PFSK-1 (cell line): ENCODE measurements at regions not wholly inside any gene's neighbourhood (a gene's known extent, or its start where the extent isn't known, plus 50 kb on each side); places are given as distances from the start of the nearest gene placed in this dataset.

Experiments
- FOXP2 ChIP-seq: optimal IDR thresholded peaks from 2 replicates; pipeline ENCODE3; 2011; ENCODE audit warnings: borderline replicate concordance, control low read depth, inconsistent platforms; ENCODE audit not compliant: insufficient read depth; ENCODE audit errors: extremely low read length, extremely low read depth
- POLR2AphosphoS5 ChIP-seq: IDR thresholded peaks from 2 replicates; pipeline ENCODE4 v1.6.1; 2012; ENCODE audit warnings: low read depth, mild to moderate bottlenecking, control low read depth, low read length, moderate library complexity
- REST ChIP-seq, 2 experiments: IDR thresholded peaks; 2 replicates each; pipeline versions ENCODE4 v1.6.1 to v1.8.0; 2011 to 2012; ENCODE audit warnings: low read depth in 2 of 2, low read length in 2 of 2, control low read depth in 1 of 2, inconsistent platforms in 1 of 2, mild to moderate bottlenecking in 1 of 2, moderate library complexity in 1 of 2; ENCODE audit not compliant: insufficient read depth in 1 of 2
- SIN3A ChIP-seq: IDR thresholded peaks from 2 replicates; pipeline ENCODE4 v1.6.1; 2012; ENCODE audit warnings: mild to moderate bottlenecking, low read length, moderate library complexity, borderline replicate concordance; ENCODE audit not compliant: insufficient read depth
- TAF1 ChIP-seq: IDR thresholded peaks from 2 replicates; pipeline ENCODE4 v1.6.1; 2012; ENCODE audit warnings: low read length, control low read depth, borderline replicate concordance; ENCODE audit not compliant: insufficient read depth

GRCh38 chr9:108241384-108242073 lies 614.3 kb downstream of the ACTL7B start:
- TF ChIP-seq FOXP2 (no peak), REST (IDR thresholded peaks at IDR 0.05; ENCODE audit: insufficient read depth in 1 of 2, low read depth in 2 of 2, low read length in 2 of 2) (no peak)

- TF ChIP-seq REST (IDR thresholded peaks at IDR 0.05; ENCODE audit: insufficient read depth in 1 of 2, low read depth in 2 of 2, low read length in 2 of 2): no peak
- TF ChIP-seq POLR2AphosphoS5: no peak
- no peak for TF ChIP-seq TAF1
Measured at GRCh38 chr9:108239696-108240321, 616.0 kb downstream of the ACTL7B start.

- TF ChIP-seq SIN3A (no peak), FOXP2 (no peak), TAF1 (no peak), REST (IDR thresholded peaks at IDR 0.05; ENCODE audit: insufficient read depth in 1 of 2, low read depth in 2 of 2, low read length in 2 of 2) (no peak), POLR2AphosphoS5 (no peak)
Measured at GRCh38 chr9:108235609-108236008, 620.2 kb downstream of the ACTL7B start.

- TF ChIP-seq TAF1: no peak
- no peak for TF ChIP-seq REST (IDR thresholded peaks at IDR 0.05; ENCODE audit: insufficient read depth in 1 of 2, low read depth in 2 of 2, low read length in 2 of 2)
- no peak for TF ChIP-seq SIN3A
- TF ChIP-seq POLR2AphosphoS5: no peak
Measured at GRCh38 chr9:108234811-108235210, 621.0 kb downstream of the ACTL7B start.

GRCh38 chr9:108225149-108225800 lies 630.5 kb downstream of the ACTL7B start:
- TF ChIP-seq REST (IDR thresholded peaks at IDR 0.05; ENCODE audit: insufficient read depth in 1 of 2, low read depth in 2 of 2, low read length in 2 of 2) (peak in 1 of 2 experiments; percentile 42; a peak in 1 of 4 replicates), SIN3A (no peak)
